Activated T-cell treated with anti-CD3 and anti-CD28 coated beads, Interleukin-2, amount 50 U/mL, for 4 hours (primary cell): ENCODE measurements at regions not wholly inside any gene's neighbourhood (a gene's known extent, or its start where the extent isn't known, plus 50 kb on each side); places are given as distances from the start of the nearest gene placed in this dataset.

Source experiments
- ATAC-seq, 2 donors: fragments of 200-7000 bp; cut with Tn5 transposase; one replicate each; pipeline ENCODE4 v1.10.0; 2021
- DNase-seq: peaks from one replicate; pipeline ENCODE4 v3.0.0-alpha.2; 2020
- H3K27me3 Mint-ChIP-seq: one replicate; pipeline ENCODE4 v1.8.0; 2021; ENCODE audit warnings: low read depth, mixed read lengths
- H3K36me3 Mint-ChIP-seq: one replicate; pipeline ENCODE4 v1.8.0; 2022; ENCODE audit warnings: mixed read lengths; ENCODE audit not compliant: insufficient read depth
- H3K4me1 Mint-ChIP-seq: one replicate; pipeline ENCODE4 v1.8.0; 2021; ENCODE audit warnings: low read depth, mixed read lengths
- H3K4me3 Mint-ChIP-seq: one replicate; pipeline ENCODE4 v1.8.0; 2021; ENCODE audit warnings: mild to moderate bottlenecking, moderate library complexity, mixed read lengths
- H3K9me3 Mint-ChIP-seq: one replicate; pipeline ENCODE4 v1.8.0; 2021; ENCODE audit warnings: mixed read lengths

DNA sequence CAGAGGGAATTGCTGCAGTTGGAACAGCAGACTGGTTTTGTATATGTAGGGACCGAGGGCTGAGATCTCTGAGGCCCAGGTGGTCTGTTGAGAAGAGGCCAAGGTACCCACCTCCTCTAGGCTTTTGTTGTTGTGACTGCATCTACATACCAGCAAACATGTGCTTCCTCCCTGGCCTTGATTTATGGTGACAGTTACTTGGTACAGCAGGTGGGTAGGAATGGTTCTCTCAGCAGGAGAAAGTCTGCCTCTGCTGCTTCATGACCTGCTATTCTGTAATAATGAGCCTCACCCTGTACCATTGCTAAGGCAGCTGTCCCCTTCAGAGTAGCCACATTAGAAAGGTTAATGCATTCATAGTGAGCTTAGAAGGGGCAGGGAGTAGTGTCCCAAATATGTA is 196.7 kb upstream of the PELI2 start:
- Mint-ChIP-seq H3K36me3 (no peaks in the 10 kb centered on the region), H3K9me3 (peaks cover 3% of the 10 kb centered on the region), H3K4me1 (no peaks in the 10 kb centered on the region), H3K27me3 (peaks cover 10% of the 10 kb centered on the region), H3K4me3 (no peak overlapping the region)
- ATAC-seq: no peak
- no peak for DNase-seq

DNA sequence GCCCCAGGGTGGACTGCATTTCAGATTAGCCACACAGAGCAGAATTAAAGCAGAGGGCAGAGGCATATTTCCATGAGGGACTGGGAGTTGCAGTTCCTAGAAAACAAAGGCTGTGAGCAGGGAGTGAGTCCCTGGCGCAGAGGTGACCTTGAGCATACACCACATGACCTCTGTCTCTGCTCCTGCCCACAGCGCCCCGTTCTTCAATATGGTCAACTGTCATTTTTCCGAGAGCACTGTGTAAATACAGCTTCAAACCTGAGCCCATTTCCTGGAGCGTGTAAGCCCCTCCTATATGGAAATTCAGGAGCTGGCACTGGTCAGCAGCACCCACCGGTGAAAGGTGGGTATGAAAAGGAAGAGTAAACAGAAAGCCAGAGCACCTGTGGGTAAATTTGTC is 192.2 kb upstream of the PELI2 start:
- no peak for DNase-seq
- Mint-ChIP-seq H3K27me3 (peaks cover 4% of the 10 kb centered on the region), H3K4me1 (no peaks in the 10 kb centered on the region), H3K4me3 (no peak overlapping the region), H3K36me3 (no peaks in the 10 kb centered on the region), H3K9me3 (no peaks in the 10 kb centered on the region)
- no peak for ATAC-seq

DNA sequence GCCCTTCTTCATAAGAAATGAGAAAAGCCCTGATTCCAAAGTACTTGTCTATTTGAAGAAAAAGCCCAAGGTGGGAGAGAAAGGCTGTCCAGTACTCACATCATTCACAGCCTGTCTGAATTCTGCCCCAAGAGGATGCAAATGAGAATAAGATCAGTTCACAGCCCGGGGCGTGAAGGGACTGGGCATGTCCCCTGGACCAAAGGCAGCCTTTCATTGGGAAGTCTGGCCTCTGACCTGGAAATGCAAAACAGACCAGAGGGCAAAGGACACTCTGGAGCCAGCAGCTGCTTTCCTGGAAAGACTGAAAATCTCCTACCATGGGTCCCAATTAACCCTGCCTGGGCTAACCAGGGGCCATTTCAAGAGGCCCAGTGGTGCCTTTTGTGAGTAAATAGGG is 191.2 kb upstream of the PELI2 start:
- Mint-ChIP-seq H3K27me3 (peaks cover 8% of the 10 kb centered on the region), H3K4me3 (no peak overlapping the region), H3K4me1 (no peaks in the 10 kb centered on the region), H3K9me3 (no peaks in the 10 kb centered on the region), H3K36me3 (no peaks in the 10 kb centered on the region)
- DNase-seq (no peak), ATAC-seq (no peak)

DNA sequence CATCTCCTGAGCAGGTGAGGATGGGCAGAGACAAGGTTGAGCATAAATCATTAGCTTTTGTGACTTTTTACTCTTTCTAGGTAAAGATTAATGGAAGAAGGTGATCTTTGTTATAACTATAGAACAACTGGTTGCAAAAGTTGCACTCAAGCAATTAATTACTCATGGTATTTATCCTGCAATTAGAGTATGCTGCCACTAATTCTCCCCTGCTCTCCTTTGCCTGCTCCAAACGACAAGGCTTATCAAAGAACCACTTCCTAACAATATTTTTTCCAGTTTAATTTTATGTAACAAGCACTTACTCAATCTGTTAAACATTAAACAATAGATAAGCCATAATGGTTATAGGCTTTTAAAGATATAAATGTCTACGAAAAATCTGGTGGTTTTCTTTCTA is 189.9 kb upstream of the PELI2 start:
- Mint-ChIP-seq H3K9me3 (no peaks in the 10 kb centered on the region), H3K27me3 (peaks cover 11% of the 10 kb centered on the region), H3K36me3 (no peaks in the 10 kb centered on the region), H3K4me1 (no peaks in the 10 kb centered on the region), H3K4me3 (no peak overlapping the region)
- ATAC-seq (no peak), DNase-seq (no peak)

DNA sequence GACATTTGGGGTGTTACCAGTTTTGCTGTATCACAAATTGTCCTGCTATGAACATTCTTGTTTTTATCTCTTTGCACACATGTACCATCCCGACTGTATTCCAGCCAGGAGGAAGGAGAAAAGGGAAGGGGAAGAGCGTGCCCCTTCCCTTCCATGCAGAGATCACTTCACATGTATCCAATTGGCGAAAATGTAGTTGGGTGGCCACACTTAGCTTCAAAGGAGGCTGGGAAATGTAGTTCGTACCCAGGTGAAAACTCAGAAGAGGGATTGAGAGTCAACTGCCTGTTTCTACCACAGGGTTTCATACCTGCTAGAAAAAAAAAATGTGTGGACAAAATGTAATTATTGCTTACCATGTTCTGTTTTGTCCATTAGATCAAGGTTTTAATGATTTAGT is 189.1 kb upstream of the PELI2 start:
- Mint-ChIP-seq H3K9me3 (peaks cover 3% of the 10 kb centered on the region), H3K36me3 (no peaks in the 10 kb centered on the region), H3K4me1 (no peaks in the 10 kb centered on the region), H3K27me3 (peaks cover 11% of the 10 kb centered on the region), H3K4me3 (no peak overlapping the region)
- ATAC-seq (no peak), DNase-seq (no peak)

DNA sequence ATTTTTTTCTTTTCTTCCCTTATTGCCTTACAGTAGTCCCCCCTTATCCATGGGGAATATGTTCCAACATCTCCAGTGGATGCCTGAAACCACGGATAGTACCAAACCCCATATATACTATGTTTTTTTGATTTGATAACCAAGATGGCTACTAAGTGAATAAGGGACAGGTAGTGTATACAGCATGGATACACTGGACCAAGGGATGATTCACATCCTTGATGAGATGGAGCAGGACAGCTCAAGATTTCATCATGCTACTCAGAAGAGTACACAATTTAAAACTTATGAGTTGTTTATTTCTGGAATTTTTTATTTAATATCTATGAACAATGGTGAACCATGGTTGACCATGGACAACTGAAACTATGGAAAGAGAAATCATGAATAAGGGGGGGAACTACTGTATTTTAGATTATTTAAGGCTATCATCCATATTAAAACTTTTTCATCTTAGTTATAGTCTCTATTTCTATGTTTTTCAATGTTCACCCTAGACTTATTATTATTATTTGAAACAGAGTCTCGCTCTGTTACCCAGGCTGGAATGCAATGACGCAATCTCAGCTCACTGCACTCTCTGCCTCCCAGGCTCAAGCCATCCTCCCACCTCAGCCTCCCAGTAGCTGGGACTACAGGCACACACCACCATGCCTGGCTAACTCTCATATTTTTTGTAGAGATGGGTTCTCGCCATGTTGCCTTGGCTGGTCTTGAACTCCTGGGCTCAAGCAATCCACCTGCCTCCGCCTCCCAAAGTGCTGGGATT is 188.0 kb upstream of the PELI2 start:
- Mint-ChIP-seq H3K9me3 (peaks cover 3% of the 10 kb centered on the region), H3K4me3 (no peak overlapping the region), H3K36me3 (no peaks in the 10 kb centered on the region), H3K27me3 (peaks cover 11% of the 10 kb centered on the region), H3K4me1 (no peaks in the 10 kb centered on the region)
- ATAC-seq: no peak
- DNase-seq: no peak

DNA sequence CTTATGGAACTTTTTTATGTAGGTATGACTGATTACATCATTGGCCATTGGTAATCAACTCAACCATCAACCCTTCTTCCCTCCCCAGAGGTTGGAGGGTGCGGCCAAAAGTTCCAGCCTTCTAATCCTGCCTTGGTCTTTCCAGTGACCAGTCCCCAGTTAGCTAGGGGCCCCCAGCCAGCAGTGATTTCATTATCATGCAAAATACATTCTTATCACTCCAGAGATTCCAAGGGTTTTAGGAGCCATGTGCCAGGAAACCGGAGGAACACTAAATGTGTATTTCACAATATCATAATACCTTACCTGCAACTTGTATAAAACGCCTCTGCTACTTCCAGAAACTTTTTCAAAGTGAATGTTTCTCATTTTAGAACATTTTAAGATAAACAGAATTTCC is 181.5 kb upstream of the PELI2 start:
- no peaks in the 10 kb centered on the region for H3K36me3 Mint-ChIP-seq
- DNase-seq (no peak), ATAC-seq (no peak)
- H3K4me1 Mint-ChIP-seq: no peaks in the 10 kb centered on the region
- H3K4me3 Mint-ChIP-seq: no peak overlapping the region
- peaks cover 4% of the 10 kb centered on the region for H3K27me3 Mint-ChIP-seq
- H3K9me3 Mint-ChIP-seq: peaks cover 9% of the 10 kb centered on the region

DNA sequence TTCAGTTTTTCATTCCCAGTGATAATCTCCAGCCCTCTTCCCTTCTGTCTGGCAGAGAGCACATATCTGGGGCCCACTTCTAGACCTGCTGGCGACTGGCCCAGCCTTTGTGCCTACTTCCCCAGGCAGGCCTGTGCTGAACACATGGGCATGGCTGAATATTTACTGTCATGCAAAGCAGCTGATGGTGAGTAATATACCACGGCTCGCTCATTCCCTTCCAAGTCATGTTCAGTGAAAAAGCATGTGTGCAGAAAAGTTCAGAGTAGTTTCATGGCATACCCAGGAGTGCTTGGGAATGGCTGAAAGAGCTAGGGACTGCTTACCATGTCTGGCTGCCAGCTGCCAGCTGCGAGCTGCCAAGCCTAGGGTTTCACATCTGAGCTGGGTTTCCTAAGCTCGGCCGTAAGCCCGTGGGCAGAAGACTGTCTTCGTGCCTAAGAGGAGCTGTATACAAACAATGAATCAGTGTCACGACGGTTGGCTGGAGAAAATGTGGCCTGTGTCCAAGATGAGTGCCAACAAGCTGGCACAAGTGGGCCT is 179.9 kb upstream of the PELI2 start:
- peaks cover 9% of the 10 kb centered on the region for H3K9me3 Mint-ChIP-seq
- no peaks in the 10 kb centered on the region for H3K27me3 Mint-ChIP-seq
- H3K4me1 Mint-ChIP-seq: no peaks in the 10 kb centered on the region
- ATAC-seq (no peak), DNase-seq (no peak)
- no peak overlapping the region for H3K4me3 Mint-ChIP-seq
- H3K36me3 Mint-ChIP-seq: no peaks in the 10 kb centered on the region

DNA sequence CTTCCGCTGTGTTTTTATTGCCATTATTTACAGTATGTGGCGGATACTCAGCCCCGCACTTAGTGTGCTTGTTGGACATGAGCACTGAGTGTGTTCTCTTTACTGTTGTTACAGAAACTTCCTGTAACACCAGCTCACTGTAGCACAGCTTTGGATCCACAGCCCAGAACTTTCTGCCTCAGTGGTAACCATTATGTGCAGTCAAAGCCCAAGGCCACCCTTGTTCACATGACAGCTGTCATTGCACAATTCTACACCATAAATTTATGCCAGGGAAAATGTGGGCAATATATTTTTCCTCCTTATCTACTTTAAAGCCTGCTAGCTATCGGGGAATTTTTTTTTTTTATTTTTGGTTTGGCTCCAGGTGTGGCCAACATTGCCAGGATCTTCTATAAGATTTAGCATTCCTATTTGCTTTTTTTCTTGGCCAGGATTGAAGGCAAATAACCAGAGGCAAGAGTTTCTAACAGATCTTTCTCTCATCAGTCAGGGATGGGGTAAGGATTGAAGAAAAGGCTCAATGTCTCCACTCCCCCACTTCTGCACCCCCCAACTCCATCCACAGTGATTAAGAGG is 176.0 kb upstream of the PELI2 start:
- no peak for DNase-seq
- ATAC-seq: no peak
- no peaks in the 10 kb centered on the region for H3K36me3 Mint-ChIP-seq
- peaks cover 2% of the 10 kb centered on the region for H3K27me3 Mint-ChIP-seq
- no peaks in the 10 kb centered on the region for H3K4me1 Mint-ChIP-seq
- H3K9me3 Mint-ChIP-seq: peaks cover 5% of the 10 kb centered on the region
- no peak overlapping the region for H3K4me3 Mint-ChIP-seq

DNA sequence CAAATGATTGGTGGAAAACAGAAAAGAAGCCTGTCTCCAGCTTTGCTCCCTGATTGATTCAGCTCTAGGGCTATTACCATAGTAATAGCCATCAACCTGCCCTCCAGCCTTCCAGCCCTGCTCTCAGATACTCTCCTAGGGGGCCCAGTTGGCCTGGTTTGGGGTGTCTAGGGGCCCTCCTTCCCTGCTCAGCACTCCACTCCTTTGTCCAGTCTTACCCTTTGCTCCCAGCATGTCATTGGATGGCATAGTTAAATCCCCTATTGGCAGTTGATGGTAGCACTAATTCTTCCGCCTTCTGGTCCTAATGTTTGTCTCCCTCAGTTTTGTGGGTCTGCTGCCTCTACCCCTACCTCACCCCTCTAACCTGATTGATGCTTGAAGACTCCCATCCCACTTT is 175.4 kb upstream of the PELI2 start:
- H3K36me3 Mint-ChIP-seq: no peaks in the 10 kb centered on the region
- H3K4me3 Mint-ChIP-seq: no peak overlapping the region
- peaks cover 5% of the 10 kb centered on the region for H3K9me3 Mint-ChIP-seq
- H3K4me1 Mint-ChIP-seq: no peaks in the 10 kb centered on the region
- ATAC-seq: no peak
- peaks cover 2% of the 10 kb centered on the region for H3K27me3 Mint-ChIP-seq
- no peak for DNase-seq

DNA sequence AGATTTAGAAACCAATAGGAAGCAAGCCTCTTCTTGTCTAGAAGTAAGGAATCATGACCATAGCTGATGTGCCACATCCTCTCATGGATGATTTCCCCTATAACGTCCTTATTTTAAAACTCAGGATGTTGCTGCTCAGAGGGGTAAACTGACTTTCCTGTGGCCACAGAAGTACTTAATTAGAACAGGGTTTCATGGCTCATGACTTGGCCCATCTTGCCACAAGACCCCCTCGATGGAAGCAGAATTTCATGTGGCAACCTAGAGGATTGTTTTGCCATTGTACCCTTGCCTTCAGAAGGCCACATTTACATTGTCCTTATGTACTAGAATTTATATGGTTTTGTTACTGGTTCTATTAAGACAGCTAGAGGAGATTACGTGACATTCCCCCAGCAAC is 173.5 kb upstream of the PELI2 start:
- Mint-ChIP-seq H3K27me3 (peaks cover 2% of the 10 kb centered on the region), H3K36me3 (no peaks in the 10 kb centered on the region), H3K4me1 (no peaks in the 10 kb centered on the region), H3K9me3 (peaks cover under 1% of the 10 kb centered on the region), H3K4me3 (no peak overlapping the region)
- DNase-seq: no peak
- ATAC-seq: no peak

DNA sequence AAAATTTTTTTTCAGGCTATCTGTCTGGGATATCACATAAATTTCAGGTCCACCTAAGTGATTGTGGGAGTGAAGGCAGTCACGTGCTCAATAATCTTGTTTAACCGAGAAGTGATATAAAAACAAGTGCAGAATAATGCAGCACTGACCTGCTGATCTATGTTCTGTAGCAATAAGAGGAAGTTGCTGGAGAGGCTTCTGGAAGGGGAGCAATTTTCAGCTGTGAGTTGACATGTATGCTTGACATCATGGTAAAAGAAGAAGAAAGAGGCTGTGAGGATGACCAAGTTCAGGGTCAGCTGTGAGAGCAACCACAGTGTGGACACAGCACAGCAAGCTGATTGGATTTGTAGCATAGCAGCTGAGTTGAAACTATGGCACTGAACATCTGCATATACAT is 172.0 kb upstream of the PELI2 start:
- no peak for ATAC-seq
- no peak for DNase-seq
- Mint-ChIP-seq H3K4me1 (no peaks in the 10 kb centered on the region), H3K36me3 (no peaks in the 10 kb centered on the region), H3K27me3 (peaks cover 5% of the 10 kb centered on the region), H3K9me3 (no peaks in the 10 kb centered on the region), H3K4me3 (no peak overlapping the region)

DNA sequence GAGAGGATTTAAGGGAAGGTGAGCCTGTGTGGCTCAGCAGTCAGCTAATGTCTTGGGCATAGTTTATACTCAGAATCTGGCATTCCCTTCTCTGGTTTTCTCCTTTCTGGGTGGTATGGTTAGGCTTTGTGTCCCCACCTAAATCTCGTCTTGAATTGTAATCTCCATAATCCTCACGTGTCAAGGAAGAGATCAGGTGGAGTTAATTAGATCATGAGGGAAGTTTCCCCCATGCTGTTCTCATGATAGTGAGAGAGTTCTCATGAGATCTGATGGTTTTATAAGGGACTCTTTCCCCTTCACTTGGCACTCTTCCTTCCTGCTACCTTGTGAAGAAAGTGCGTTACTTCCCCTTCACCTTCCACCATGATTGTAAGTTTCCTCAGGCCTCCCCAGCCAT is 169.8 kb upstream of the PELI2 start:
- H3K27me3 Mint-ChIP-seq: peaks cover 5% of the 10 kb centered on the region
- no peaks in the 10 kb centered on the region for H3K9me3 Mint-ChIP-seq

DNA sequence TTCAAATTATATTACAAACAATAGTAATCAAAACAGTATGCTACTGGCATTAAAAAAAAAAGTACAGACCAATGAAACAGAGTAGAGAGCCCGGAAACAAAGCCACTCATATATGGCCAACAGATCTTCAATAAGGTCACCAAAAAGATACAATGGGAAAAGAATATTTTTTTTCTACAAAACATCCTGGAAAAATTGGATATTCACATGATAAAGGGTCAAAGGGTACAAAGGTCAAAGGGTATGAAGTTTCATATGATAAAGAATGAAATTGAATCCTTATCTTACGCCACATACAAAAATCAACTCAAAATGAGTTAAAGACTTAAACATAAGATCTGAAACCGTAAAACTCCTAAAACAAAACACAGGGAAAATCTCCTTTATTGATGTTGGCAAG is 168.5 kb upstream of the PELI2 start:
- Mint-ChIP-seq H3K4me1 (no peaks in the 10 kb centered on the region), H3K36me3 (no peaks in the 10 kb centered on the region), H3K4me3 (no peak overlapping the region), H3K27me3 (peaks cover 3% of the 10 kb centered on the region), H3K9me3 (no peaks in the 10 kb centered on the region)
- no peak for ATAC-seq
- DNase-seq: no peak

More for the DNA sequence above, 169.8 kb upstream of the PELI2 start:
- no peaks in the 10 kb centered on the region for H3K4me1 Mint-ChIP-seq
- H3K4me3 Mint-ChIP-seq: no peak overlapping the region
- DNase-seq: no peak
- H3K36me3 Mint-ChIP-seq: no peaks in the 10 kb centered on the region
- ATAC-seq: no peak

DNA sequence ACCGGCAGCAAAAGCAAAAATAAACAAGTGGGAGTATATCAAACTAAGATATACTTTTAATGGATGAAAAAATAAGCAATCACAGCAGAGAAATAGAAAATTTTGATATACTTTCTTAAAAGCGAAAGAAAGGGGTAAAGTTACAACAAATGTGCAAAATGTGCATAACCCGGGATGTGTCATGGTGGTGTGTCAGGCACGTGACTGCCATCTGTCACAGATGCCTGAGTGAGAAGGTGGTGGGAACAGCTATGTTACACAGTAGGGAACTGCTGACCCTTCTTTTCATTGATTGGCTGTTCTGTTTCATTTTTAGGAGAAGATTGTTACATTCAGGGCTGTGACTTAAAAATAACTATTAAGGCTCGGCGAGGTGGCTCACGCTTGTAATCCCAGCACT is 168.1 kb upstream of the PELI2 start:
- no peaks in the 10 kb centered on the region for H3K36me3 Mint-ChIP-seq
- no peaks in the 10 kb centered on the region for H3K4me1 Mint-ChIP-seq
- H3K4me3 Mint-ChIP-seq: no peak overlapping the region
- H3K27me3 Mint-ChIP-seq: peaks cover 3% of the 10 kb centered on the region
- H3K9me3 Mint-ChIP-seq: no peaks in the 10 kb centered on the region
- DNase-seq: no peak
- ATAC-seq: no peak
